SK-N-SH (cell line): ENCODE measurements at regions not wholly inside any gene's neighbourhood (a gene's known extent, or its start where the extent isn't known, plus 50 kb on each side); places are given as distances from the start of the nearest gene placed in this dataset.

ENCODE experiments used
- CTCF ChIA-PET: fragments of 300-600, 350-600 bp; formaldehyde crosslinking; extraction: SDS; loops from one replicate; lab custom pipeline; 2021; lab: Yijun Ruan, JAX
- POLR2A ChIA-PET: fragments of 350-600 bp; sonication (Branson Sonifier 250); formaldehyde crosslinking; extraction: SDS; loops from one replicate; lab custom pipeline; 2020; ENCODE audit warnings: antibody characterized with exemption, inconsistent platforms; lab: Yijun Ruan, JAX
- DNase-seq: peaks from one replicate; pipeline ENCODE4 v3.0.0; 2012
- H2AFZ ChIP-seq: fragments of 200-600 bp; sonication (generic); 2 replicates; pipeline ENCODE4 v1.8.1; 2016; ENCODE audit warnings: antibody characterized with exemption, mild to moderate bottlenecking, low read depth
- H3F3A ChIP-seq: fragments of 200-600 bp; sonication (generic); replicated peaks from 2 replicates; pipeline ENCODE3; 2016; ENCODE audit warnings: antibody characterized with exemption, mild to moderate bottlenecking; ENCODE audit not compliant: insufficient read depth
- H3K27ac ChIP-seq, 2 experiments: fragments of 200-500 bp in 1 of 2; fragments of 200-600 bp in 1 of 2; sonication (Bioruptor generic) in 1 of 2; sonication (generic), shearing (Covaris generic) in 1 of 2; 2 replicates each; pipeline versions ENCODE4 v1.5.1 to v1.6.1; 2014 to 2016; ENCODE audit warnings: low read depth in 2 of 2, inconsistent platforms in 1 of 2, low read length in 1 of 2, mild to moderate bottlenecking in 1 of 2, mixed read lengths in 1 of 2
- H3K27me3 ChIP-seq: fragments of 200-600 bp; sonication (generic), shearing (Covaris generic); 2 replicates; pipeline ENCODE4 v1.6.1; 2016; ENCODE audit warnings: mixed run types; ENCODE audit not compliant: insufficient read depth
- H3K36me3 ChIP-seq, 2 experiments: fragments of 200-500 bp in 1 of 2; fragments of 200-600 bp in 1 of 2; sonication (Bioruptor generic) in 1 of 2; sonication (generic) in 1 of 2; replicated peaks in 1 of 2; 2 replicates each; pipeline versions ENCODE3 to v1.5.1; 2014 to 2016; ENCODE audit warnings: low read length in 1 of 2, mild to moderate bottlenecking in 1 of 2; ENCODE audit not compliant: insufficient read depth in 2 of 2, control insufficient read depth in 1 of 2
- H3K4me1 ChIP-seq, 2 experiments: fragments of 200-500 bp in 1 of 2; fragments of 200-600 bp in 1 of 2; sonication (Bioruptor generic) in 1 of 2; sonication (generic), shearing (Covaris generic) in 1 of 2; 2 replicates each; pipeline versions ENCODE4 v1.5.1 to v1.6.1; 2014 to 2016; ENCODE audit warnings: low read depth in 1 of 2, low read length in 1 of 2, mixed run types in 1 of 2; ENCODE audit not compliant: insufficient read depth in 2 of 2, control insufficient read depth in 1 of 2
- H3K4me2 ChIP-seq: fragments of 200-600 bp; sonication (generic), shearing (Covaris generic); 2 replicates; pipeline ENCODE4 v1.6.1; 2017; ENCODE audit warnings: mixed run types
- H3K4me3 ChIP-seq, 2 experiments: fragments of 200-500 bp in 1 of 2; fragments of 200-600 bp in 1 of 2; sonication (Bioruptor generic) in 1 of 2; sonication (generic), shearing (Covaris generic) in 1 of 2; 2 replicates each; pipeline versions ENCODE4 v1.5.1 to v1.8.1; 2014 to 2016; ENCODE audit warnings: low read depth in 2 of 2, inconsistent platforms in 1 of 2, low read length in 1 of 2, mild to moderate bottlenecking in 1 of 2, mixed read lengths in 1 of 2, moderate library complexity in 1 of 2
- H3K79me2 ChIP-seq: fragments of 200-600 bp; sonication (generic); 2 replicates; pipeline ENCODE4 v1.8.1; 2017; ENCODE audit warnings: mild to moderate bottlenecking; ENCODE audit not compliant: insufficient read depth
- H3K9ac ChIP-seq: fragments of 200-600 bp; sonication (generic); 2 replicates; pipeline ENCODE4 v1.6.1; 2017; ENCODE audit warnings: mixed run types
- H3K9me2 ChIP-seq: fragments of 200-600 bp; sonication (generic); 2 replicates; pipeline ENCODE4 v1.6.1; 2017; ENCODE audit warnings: mixed run types
- H3K9me3 ChIP-seq: fragments of 200-600 bp; sonication (generic); 2 replicates; pipeline ENCODE4 v1.6.1; 2017; ENCODE audit warnings: mixed run types, mild to moderate bottlenecking, moderate library complexity
- H4K20me1 ChIP-seq: fragments of 200-600 bp; sonication (generic); 2 replicates; pipeline ENCODE4 v1.6.1; 2017; ENCODE audit warnings: mild to moderate bottlenecking, mixed run types; ENCODE audit not compliant: insufficient read depth
- CTCF ChIP-seq: fragments of 200-600 bp; sonication (generic); IDR thresholded peaks from 2 replicates; pipeline ENCODE4 v1.6.1; 2017; ENCODE audit warnings: antibody characterized with exemption, mild to moderate bottlenecking, moderate library complexity
- EZH2phosphoT487 ChIP-seq: fragments of 200-600 bp; sonication (generic); IDR thresholded peaks from 2 replicates; pipeline ENCODE4 v1.6.1; 2017; ENCODE audit warnings: low read depth, mixed run types, mild to moderate bottlenecking, antibody characterized with exemption, moderate library complexity, borderline replicate concordance
- FOSL2 ChIP-seq: IDR thresholded peaks from 2 replicates; pipeline ENCODE4 v1.4.0; 2012; ENCODE audit warnings: low read depth, mild to moderate bottlenecking, moderate library complexity, borderline replicate concordance
- GABPA ChIP-seq: IDR thresholded peaks from 2 replicates; pipeline ENCODE4 v1.4.0; 2012; ENCODE audit warnings: low read depth, mild to moderate bottlenecking
- MAX ChIP-seq: IDR thresholded peaks from 2 replicates; pipeline ENCODE4 v1.4.0; 2012; ENCODE audit warnings: low read depth
- MEF2A ChIP-seq: IDR thresholded peaks from 2 replicates; pipeline ENCODE4 v1.4.0; 2012; ENCODE audit warnings: low read depth, borderline replicate concordance
- MXI1 ChIP-seq: IDR thresholded peaks from 2 replicates; pipeline ENCODE4 v1.6.1; 2012; ENCODE audit warnings: mild to moderate bottlenecking, low read depth, low read length, improper control_type of control experiment
- NFIC ChIP-seq: IDR thresholded peaks from 2 replicates; pipeline ENCODE4 v1.4.0; 2012; ENCODE audit warnings: borderline replicate concordance
- POLR2AphosphoS5 ChIP-seq: IDR thresholded peaks from 2 replicates; pipeline ENCODE4 v1.6.1; 2012; ENCODE audit warnings: low read depth, low read length
- RCOR1 ChIP-seq: fragments of 150-350 bp; IDR thresholded peaks from 2 replicates; pipeline ENCODE4 v1.6.1; 2017; ENCODE audit warnings: antibody characterized with exemption, low read length
- RFX5 ChIP-seq: IDR thresholded peaks from 2 replicates; pipeline ENCODE4 v1.6.1; 2012; ENCODE audit warnings: mild to moderate bottlenecking, improper control_type of control experiment, low read length
- RXRA ChIP-seq: IDR thresholded peaks from 2 replicates; pipeline ENCODE4 v1.4.0; 2012; ENCODE audit warnings: low read depth, mild to moderate bottlenecking, borderline replicate concordance
- SIN3A ChIP-seq: IDR thresholded peaks from 2 replicates; pipeline ENCODE4 v1.6.1; 2012; ENCODE audit warnings: low read depth, mild to moderate bottlenecking, low read length, moderate library complexity, borderline replicate concordance
- USF1 ChIP-seq: IDR thresholded peaks from 2 replicates; pipeline ENCODE4 v1.4.0; 2012; ENCODE audit warnings: low read depth, borderline replicate concordance
- YY1 ChIP-seq: IDR thresholded peaks from 2 replicates; pipeline ENCODE4 v1.4.0; 2012; ENCODE audit warnings: low read depth, mild to moderate bottlenecking
- WGBS: methylation state at CpG from one replicate; pipeline ENCODE4 v1.1.6; 2017; ENCODE audit warnings: low lambda C conversion rate; 5-methylcytosine and 5-hydroxymethylcytosine counted together
- TF ChIP-seq, protein P1 (sequence below): IDR thresholded peaks from 2 replicates; pipeline ENCODE4 v1.6.1; 2012; ENCODE audit warnings: mild to moderate bottlenecking, low read depth, low read length, moderate library complexity
- TF ChIP-seq, protein P2 (sequence below): fragments of 150-350 bp; IDR thresholded peaks from 2 replicates; pipeline ENCODE4 v1.6.1; 2016; ENCODE audit warnings: mild to moderate bottlenecking, low read depth, low read length

DNA sequence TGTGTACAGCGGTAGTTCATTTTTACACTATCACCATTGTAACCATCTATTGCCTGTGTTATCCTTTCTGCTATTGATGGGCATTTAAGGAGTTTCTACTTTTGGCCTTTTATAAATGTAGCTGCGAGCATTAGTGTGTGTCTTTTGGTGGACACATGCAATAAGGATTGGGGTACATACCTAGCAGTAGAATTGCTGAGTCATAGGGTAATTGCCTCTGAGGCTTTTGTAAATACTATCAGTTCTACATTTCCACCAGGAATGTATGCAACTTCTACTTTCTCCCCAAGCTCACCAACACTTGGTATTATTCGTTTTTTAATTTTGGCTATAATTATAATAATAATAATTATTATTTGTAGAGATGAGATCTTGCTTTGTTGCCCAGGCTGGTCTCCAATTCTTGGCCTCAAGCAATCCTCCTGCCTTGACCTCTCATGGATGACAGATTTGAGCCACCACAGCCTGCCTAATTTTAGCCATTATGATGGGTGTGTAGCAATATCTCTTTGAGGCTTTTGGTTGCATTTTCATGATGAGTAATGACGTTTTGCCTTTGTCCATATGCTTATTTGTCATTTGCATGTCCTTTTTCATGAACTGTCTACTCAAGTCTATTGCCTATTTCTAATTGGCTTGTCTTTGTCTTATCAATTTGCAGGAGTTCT, 277.0 kb downstream of the ACTR3B start:
- CTCF ChIA-PET: no interaction called here
- H4K20me1 ChIP-seq: no peaks in the 10 kb centered on the region
- H3K27ac ChIP-seq: no peak overlapping the region
- H3K4me3 ChIP-seq: no peak overlapping the region
- H3K9me2 ChIP-seq: no peaks in the 10 kb centered on the region
- H3F3A ChIP-seq: no peaks in the 10 kb centered on the region
- H3K27me3 ChIP-seq: no peaks in the 10 kb centered on the region
- no peaks in the 10 kb centered on the region for H3K4me1 ChIP-seq
- no peak overlapping the region for H2AFZ ChIP-seq
- TF ChIP-seq USF1 (no peak), FOSL2 (no peak), EZH2phosphoT487 (no peak), MAX (no peak), MXI1 (no peak), YY1 (no peak), SIN3A (no peak), POLR2AphosphoS5 (no peak), RCOR1 (no peak), CTCF (no peak), GABPA (no peak), MEF2A (no peak), NFIC (no peak), RXRA (no peak), RFX5 (no peak)
- TF ChIP-seq, protein P1, sequence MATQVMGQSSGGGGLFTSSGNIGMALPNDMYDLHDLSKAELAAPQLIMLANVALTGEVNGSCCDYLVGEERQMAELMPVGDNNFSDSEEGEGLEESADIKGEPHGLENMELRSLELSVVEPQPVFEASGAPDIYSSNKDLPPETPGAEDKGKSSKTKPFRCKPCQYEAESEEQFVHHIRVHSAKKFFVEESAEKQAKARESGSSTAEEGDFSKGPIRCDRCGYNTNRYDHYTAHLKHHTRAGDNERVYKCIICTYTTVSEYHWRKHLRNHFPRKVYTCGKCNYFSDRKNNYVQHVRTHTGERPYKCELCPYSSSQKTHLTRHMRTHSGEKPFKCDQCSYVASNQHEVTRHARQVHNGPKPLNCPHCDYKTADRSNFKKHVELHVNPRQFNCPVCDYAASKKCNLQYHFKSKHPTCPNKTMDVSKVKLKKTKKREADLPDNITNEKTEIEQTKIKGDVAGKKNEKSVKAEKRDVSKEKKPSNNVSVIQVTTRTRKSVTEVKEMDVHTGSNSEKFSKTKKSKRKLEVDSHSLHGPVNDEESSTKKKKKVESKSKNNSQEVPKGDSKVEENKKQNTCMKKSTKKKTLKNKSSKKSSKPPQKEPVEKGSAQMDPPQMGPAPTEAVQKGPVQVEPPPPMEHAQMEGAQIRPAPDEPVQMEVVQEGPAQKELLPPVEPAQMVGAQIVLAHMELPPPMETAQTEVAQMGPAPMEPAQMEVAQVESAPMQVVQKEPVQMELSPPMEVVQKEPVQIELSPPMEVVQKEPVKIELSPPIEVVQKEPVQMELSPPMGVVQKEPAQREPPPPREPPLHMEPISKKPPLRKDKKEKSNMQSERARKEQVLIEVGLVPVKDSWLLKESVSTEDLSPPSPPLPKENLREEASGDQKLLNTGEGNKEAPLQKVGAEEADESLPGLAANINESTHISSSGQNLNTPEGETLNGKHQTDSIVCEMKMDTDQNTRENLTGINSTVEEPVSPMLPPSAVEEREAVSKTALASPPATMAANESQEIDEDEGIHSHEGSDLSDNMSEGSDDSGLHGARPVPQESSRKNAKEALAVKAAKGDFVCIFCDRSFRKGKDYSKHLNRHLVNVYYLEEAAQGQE: no peak
- TF ChIP-seq, protein P2, sequence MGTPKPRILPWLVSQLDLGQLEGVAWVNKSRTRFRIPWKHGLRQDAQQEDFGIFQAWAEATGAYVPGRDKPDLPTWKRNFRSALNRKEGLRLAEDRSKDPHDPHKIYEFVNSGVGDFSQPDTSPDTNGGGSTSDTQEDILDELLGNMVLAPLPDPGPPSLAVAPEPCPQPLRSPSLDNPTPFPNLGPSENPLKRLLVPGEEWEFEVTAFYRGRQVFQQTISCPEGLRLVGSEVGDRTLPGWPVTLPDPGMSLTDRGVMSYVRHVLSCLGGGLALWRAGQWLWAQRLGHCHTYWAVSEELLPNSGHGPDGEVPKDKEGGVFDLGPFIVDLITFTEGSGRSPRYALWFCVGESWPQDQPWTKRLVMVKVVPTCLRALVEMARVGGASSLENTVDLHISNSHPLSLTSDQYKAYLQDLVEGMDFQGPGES: no peak
- TF ChIP-seq, all 33 proteins: peak for 0
- no peak overlapping the region for H3K9ac ChIP-seq
- DNase-seq: no peak
- no peaks in the 10 kb centered on the region for H3K9me3 ChIP-seq
- no peaks in the 10 kb centered on the region for H3K79me2 ChIP-seq
- H3K36me3 ChIP-seq: no peaks in the 10 kb centered on the region
- WGBS: 8% methylated on average over 4 of the region's 4 CpGs
- H3K4me2 ChIP-seq: no peak overlapping the region
- POLR2A ChIA-PET: no interaction called here
